ENCODE measurements at regions not wholly inside any gene's neighbourhood (a gene's known extent, or its start where the extent isn't known, plus 50 kb on each side); places are given as distances from the start of the nearest gene placed in this dataset.

- TF ChIP-seq CTCF (IDR thresholded peaks at IDR 0.05) (no peak), POLR2A (IDR thresholded peaks at IDR 0.05; ENCODE audit: low read depth) (no peak), EP300 (IDR thresholded peaks at IDR 0.05) (no peak)
Observed at GRCh38 chr10:109696981-109697775, 226.1 kb downstream of the XPNPEP1 start.
